GM18499 (cell line): ENCODE measurements at regions not wholly inside any gene's neighbourhood (a gene's known extent, or its start where the extent isn't known, plus 50 kb on each side); places are given as distances from the start of the nearest gene placed in this dataset.
"Not testable (repeated sequence)": the region's sequence is repeated elsewhere in the genome, so short reads cannot be mapped to it uniquely, and the experiment has no call there.

Experiments used
- ATAC-seq: cut with Tn5 transposase; IDR thresholded peaks from one replicate; pipeline ENCODE4 v1.9.1; 2021; ENCODE audit warnings: moderate number of reproducible peaks; ENCODE audit not compliant: insufficient read depth, unreplicated experiment

DNA sequence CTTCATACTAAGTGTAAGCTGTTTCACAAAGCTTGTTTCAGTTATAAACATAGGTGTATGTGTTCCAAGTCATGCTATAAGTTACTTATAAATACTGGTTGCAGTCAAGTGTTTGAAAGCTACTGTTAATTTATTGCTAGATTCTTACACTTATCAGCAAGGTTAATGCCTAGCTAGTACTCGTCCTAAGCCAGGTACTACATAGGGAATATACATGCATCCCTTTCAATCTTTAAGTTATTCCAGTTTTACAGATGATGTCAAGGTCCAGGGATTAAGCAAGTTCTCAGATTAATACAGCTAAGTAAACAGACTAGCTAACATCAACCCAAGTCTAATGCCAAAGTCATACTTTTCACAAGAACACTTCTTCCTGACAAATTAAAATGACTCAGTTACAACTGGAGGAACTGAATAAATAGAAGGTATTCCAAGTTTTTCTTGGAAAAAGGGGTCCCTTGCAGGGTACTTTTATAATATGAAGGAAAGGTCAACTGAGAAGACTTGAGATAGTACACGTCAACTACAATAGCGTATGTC, 652.2 kb upstream of the USP24 start:
- no peak for ATAC-seq

DNA sequence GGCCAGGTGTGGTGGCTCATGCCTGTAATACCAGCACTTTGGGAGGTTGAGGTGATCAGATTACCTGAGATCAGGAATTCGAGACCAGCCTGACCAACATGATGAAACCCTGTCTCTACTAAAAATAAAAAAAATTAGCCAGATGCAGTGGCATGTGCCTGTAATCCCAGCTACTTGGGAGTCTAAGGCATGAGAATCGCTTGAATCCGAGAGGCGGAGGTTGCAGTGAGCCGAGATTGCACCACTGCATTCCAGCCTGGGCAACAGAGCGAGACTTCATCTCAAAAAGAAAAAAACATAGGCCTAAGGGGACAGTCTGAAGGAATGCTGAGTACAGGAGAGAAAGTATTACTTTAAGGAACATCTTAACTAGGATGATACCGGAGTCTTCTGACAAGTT, 650.6 kb upstream of the USP24 start:
- ATAC-seq = not testable (repeated sequence)

DNA sequence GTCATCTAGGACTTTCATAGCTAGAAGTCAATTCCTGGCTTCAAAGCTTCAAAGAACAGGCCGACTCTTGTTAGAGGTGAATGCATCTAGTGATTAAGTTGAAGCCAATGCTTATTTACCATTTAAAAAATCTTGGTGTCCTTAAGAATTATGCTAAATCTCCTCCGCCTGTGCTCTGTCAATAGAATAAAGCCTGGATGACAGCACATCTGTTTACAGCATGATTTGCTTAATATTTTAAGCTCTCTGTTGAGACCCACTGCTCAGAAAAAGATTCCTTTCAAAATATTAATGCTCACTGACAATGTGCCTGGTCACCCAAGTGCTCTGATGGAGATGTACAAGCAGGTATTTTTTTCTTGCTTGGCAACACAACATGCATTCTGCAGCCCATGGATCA, 649.1 kb upstream of the USP24 start:
- no peak for ATAC-seq

DNA sequence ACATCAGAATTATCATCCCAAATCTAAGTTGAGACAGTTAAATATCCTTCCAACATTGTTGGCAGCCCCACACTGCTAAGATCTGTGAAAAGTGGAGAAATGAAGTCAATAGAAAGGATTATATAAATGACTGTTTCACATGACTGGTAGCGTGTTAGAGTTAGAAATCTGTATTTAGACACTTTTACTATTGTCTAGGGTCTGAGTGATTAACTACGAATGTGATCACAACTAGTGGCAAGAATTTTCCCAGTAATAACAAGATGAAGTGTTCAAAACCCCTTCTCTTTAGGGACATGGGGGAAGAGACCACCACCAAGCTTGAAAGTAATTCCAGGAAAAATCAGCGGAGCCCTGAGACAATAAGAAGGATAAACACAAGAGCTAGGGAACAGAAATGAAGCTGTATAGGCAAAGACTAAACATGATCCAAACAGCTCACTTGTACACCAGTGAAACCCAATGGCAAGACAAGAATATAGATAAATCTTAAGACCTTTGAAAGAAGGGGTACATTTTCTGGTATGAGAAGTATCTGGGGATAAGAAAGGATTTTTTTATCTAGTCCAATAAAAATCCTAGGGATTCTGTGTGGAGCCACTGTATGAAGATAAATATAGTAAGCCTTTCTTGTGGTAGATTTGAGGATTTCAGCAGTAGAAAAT, 646.6 kb upstream of the USP24 start:
- ATAC-seq = no peak

DNA sequence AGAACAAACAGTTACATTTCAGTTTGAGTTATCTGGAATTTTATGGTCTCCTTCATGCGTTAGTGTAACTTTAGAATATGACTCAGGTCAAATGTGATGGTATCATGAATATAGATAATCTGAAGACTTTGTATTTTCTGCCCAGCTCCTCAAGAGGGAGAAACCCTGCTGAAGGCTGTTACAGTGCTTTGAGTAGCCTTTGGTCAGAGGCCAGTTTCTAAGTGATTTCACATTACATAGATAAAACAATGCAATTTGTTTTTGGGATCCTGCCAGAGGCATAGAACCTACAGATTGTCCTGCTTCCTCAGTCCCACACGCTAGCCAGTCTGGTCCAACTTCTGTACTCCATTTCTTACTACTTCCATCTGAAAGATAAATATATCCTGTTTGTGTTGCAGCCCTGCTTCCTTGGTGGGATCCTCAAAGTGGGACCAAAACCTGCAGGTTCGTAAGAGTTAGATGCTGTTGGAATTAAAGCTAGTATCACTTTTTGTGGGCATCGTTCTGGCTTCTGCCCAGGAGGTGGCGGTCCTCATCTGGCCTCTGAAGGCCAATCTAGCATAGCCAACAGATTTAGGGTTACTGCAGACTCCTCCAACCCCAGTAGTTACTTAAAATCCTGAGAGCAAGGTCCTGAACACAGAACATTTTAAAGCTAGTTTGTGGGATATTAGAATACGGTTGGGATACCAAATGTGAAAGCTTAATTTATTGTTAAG, 645.8 kb upstream of the USP24 start:
- ATAC-seq = no peak

DNA sequence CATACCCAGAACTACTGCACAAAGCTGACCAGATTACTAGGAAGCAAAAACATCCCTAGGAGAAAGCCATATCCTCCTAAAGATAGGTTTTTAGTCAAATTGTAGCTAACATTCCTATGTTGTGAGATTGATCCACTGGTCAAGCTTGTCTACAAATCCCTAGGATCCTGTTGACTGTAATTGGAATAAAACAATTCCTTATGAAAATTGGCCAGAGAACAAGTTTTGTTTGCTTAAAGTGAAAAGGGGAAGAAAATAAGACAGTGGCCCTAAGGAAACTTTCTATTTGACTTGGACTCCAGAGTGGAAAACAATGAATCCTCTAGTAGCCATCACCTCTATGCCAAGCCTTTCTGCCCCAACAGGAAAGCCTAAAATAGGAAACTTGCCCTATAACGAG, 645.2 kb upstream of the USP24 start:
- ATAC-seq = no peak

DNA sequence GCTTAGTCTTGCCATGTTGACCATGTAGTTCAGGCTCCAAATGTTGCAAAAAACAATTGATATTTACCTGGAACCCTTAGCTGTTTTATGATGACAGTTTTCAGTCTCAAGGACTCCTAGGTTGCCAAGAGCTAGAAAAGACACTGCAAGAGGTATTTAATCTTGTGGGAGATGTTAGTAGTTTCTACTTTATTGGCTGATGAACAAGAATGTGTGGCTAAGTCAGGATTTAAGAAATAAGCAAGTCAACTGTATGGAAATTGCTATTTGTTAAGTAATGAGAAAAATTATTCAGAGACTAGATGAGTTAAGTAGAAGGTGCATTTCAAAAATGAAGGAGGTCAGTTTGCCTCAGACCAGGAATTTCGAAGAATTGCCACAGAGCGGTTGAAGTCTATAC, 639.7 kb upstream of the USP24 start:
- ATAC-seq = no peak

DNA sequence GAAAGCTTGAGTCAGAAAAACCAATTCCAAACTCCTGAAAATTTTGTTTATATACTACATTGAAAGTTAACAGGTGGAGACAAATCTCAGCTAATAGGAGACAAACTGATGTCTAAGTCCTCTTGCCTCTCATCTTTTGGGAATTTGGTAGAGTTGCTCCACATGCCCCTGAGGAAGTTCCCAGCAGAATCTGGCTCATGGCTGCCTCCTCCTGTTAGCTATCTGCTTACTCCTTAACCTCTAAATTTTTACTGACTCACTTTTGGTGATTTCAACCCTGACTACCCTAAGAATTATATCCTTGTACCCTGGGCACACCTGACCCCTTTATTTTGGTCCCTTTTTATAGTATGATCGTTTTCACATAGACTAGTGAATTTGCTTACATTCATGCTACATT, 633.7 kb upstream of the USP24 start:
- no peak for ATAC-seq

DNA sequence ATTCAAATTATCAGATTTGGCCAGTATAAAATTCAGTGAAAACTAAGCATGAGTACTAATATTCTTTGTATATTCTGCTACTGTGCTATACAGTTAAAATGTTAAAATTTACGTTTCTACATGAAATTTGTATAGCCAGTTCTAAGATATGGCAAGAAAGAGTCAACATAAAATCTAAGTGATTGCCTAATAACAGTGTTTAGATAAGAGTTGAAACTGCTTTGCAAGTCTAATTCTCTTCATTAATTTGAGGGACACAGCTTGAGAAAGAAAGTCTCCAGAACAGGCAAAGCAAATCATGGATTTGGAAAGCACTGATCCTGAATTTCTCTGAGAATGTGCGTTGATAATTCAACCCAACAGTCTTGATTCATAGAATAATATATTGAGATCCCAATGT, 630.9 kb upstream of the USP24 start:
- no peak for ATAC-seq

DNA sequence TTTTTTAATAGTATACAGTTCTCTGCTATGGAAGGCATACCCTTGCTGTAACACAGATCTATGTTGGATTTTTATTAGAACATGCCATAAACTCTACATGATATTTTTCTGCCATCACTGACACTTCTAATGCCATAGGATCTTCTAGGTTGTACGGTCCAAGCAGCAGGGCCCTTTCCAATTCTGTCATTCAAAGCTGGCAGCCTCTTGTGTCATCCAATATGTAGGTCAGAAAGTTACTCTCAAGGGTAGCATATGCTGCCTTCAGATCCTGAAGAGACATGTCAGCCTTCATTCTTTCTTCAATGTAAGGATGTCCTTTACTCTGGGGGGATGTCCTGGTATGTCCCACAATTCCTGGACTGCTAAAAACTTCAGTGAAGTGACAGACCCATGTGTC, 629.2 kb upstream of the USP24 start:
- ATAC-seq = no peak

DNA sequence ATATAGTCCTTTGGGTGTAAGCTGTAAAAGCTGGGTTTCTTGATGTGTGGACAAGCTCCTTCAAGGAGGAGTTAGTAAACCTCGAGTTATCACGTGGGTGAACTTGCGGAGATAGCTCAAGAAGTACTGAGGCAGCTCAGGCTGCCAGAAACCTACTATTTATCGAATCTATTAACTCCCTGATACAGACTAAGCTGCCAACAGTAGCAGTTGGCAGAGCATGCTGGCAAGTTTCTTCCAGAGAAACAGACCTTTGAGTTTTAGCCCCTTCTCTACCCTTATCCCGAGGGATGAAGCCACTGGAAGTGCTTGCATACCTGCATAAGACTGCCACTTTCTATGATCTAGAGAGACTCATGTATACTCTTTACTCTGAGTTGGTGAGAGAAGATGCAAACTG, 624.5 kb upstream of the USP24 start:
- no peak for ATAC-seq

DNA sequence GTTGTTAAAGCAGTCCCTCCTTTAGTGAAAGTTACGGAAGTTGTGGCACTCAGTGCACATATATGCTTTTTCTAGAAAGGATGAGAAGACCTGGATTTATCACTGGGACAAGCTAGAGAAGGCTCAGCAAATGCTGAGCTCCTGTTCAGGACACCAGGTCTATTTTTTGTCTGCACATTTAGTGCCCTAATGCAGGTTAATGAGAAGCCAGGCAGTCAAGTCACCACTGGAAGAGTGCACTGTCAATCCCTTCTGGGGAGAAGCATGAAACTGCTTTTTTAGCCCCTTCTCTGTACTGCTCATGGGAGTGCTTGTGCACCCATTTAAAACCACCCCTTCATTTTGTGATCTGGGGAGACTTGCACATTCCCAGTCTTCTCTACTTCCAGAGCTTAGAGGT, 624.1 kb upstream of the USP24 start:
- no peak for ATAC-seq

DNA sequence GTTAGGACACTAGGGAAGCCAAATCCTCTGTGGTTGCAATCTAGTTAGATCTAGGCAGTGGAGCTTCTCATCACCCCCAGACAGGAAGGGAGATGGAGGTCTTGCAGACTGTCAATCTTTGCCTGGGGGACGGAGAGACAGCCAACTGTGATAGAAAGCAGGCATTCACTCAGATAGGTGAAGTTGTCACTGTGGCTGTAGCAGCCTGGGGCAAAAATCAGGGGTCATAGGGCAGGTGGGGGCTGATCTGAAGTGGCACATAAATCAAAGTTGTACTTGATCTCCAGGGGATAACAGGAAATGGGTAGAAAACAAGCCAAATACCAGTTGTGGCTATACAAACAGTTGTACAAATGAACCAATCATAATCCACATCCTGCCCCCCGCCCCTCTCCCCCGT, 620.9 kb upstream of the USP24 start:
- no peak for ATAC-seq

DNA sequence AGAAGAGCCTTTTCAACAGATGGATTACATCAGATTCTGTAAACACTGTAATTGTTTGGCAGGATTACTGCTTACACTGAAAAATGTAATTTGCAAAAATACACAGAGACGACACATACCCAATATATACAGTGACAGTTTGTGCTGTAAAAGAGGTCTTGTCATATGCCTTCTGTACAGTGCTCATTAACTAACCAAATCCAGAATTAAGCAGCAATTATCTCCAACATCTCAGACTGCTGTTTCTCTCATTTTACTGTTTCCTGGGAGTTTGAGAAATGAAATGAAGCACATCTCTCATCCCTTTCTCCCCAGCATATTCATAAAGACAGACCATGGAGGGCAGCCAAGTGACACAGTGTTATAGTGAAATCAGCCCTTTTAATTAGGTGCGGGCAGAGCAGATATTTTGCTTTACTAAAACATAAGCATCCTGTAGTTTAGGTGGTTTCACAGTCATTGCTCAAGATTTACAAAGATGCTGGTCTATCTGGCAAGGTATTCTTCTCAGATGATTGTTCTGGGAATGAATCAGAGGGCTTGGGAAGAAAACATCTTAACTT, 618.4 kb upstream of the USP24 start:
- ATAC-seq = no peak

DNA sequence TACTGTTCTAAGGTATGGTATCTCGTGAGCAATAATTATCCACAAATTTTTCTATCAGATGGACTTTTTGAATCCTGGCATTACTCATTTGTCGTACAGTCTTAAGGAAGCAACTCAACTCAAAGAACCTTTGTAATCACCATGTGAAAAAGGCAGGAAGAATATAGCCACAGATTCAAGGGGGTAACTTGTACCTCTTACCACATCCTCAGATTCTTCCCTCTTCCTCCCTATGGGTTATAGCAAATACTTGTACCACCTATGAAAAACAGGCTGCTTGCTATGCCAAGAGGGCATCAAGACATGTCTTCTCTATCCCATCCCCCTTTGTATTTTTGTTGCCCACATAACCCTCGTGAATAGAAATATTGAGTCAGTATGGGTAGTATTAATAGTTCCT, 616.6 kb upstream of the USP24 start:
- ATAC-seq = no peak

DNA sequence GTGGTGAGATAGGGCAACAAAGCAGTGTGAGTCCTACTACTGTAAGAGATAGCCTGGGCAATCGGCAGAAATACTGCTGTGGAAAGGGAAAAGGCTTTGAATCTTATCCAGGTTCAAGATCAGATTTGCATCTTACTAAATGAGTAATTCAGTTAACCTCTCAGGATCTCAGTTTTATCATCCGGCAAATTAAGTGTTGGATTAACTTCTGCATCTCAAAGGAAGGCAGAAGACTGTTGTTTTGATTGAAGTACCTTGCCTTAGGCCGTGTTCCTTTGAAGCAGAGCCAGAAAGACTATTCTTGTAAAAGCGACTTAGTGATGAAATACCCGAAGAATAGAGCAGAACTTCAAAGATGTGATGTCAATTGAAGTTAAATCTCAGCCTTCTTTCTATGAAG, 612.9 kb upstream of the USP24 start:
- no peak for ATAC-seq

DNA sequence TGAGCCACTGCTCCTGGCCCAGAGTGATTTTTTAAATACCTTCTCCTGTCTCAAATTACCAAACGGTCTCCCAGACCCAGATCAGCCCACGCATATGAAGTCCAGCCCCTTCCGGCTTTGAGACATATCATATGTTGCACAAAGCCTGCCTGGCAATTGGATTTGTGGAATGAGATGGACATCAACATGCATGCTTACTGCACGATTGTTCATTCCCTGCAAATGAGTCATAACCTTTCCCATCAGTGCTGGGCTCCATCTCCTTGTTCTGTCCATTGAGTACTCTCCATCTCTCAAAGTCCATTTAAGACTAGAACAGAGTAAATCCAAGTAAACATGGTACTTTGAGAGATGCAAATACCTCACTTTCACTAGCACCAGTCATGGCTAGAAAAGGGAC, 612.2 kb upstream of the USP24 start:
- ATAC-seq = no peak

DNA sequence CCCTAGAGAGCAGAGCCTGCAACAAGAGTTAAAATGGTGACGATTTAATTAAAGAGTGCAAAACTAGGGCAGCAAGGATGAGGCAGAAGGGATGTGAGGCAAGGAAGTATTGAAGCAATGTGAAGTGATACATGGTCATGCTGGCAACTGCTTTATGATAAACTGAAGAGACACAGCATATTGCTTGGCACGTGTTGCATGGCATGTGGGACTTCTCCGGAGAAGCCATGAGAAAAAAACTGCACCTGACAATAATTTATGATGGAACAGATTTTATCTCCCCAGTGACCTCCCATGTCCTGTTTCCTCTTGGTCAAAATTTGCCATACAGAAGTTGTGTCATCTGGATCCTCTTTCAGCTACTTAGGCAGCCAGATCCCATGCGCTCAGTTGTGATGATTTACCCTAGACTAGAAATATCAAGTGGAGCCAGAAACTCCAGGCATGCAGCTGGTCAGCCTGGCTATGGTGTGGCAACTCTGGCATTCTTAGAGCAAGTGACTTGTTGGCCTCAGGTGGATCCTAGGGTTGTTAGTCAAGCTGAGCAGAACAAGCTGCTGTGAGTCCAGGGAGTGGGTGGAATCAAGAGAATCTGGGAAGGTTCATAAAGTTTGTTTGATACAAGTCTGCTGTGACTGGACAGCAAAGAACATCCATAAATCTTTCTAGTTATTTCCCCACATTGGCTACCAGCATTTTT, 611.4 kb upstream of the USP24 start:
- no peak for ATAC-seq

DNA sequence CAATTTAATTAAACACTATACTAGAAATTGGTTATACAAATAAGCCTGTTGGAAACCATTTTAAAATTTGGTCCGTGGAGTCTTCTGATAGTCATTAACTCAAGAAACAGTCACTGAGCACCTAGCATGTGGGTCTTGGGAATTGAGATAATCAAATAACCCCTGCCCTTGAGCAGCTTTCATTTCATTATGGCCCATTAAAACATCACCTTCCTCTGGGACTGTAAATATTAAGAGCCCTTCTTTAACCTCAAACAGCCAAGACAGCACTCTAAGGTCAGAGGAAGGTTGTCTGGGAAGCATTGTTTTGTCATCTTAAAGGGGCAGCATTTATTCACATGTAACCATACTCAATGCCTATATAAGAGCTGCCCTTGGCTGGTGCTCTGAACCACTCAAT, 610.3 kb upstream of the USP24 start:
- no peak for ATAC-seq

DNA sequence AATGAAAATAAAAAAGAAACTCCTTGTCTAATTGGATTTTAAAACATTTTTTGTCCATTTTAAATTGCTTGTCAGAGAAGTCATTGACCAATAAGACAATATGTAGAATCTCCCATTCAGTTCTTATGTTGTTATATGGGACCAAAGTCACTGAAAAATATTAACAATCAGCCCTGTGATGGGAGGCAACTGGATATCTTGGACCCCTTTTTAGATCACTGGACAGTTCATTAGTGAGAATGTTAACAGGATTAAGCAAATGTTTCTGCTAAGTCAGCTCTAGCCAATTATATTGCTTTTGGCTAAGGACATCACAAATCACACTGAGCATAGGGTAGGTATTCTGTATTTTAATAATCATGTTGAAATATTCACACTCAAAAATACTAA, 609.1 kb upstream of the USP24 start:
- ATAC-seq = no peak

DNA sequence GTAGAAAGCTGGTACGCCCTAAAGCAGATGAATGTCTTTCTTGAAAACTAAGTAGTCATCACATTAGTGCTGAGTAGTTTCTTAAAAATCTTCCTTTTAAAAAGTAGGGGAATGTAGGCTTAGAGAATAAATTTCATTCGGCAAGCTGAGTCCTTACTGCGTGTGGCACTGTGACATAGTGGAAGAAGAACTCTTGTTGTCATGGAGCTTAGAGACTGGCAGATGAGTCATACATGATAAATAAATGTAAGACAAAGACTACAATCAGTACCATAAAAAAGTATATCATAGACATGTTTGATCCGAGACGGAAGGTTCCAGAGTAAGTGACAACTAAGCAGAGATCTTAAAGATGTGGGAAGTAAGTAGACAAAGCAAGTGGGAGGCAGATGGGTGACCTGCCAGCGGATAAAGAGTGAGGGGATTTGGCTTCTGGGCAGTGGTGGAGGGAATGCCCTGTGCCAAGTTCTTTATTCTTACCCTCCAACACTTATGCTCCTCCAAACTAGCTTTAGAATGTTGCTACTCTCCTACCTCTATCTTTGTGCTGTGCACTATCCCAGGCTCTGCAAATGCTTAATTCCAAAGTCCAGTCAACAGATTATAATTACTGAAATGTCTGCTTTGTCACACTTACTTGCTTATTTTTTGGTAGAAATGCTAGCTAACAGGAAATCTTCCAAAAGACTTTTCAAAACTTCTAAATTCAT, 608.5 kb upstream of the USP24 start:
- ATAC-seq = no peak
